Glomerular visceral epithelial cell (primary cell): ENCODE measurements at regions not wholly inside any gene's neighbourhood (a gene's known extent, or its start where the extent isn't known, plus 50 kb on each side); places are given as distances from the start of the nearest gene placed in this dataset.
A peak's percentile ranks its signal among the peaks of the same experiment; 100 is the strongest.
"Not testable (repeated sequence)": the region's sequence is repeated elsewhere in the genome, so short reads cannot be mapped to it uniquely, and the experiment has no call there.

Experiments used
- DNase-seq: peaks from one replicate; pipeline ENCODE4 v3.0.0-alpha.2; 2016; ENCODE audit errors: extremely low spot score

DNA sequence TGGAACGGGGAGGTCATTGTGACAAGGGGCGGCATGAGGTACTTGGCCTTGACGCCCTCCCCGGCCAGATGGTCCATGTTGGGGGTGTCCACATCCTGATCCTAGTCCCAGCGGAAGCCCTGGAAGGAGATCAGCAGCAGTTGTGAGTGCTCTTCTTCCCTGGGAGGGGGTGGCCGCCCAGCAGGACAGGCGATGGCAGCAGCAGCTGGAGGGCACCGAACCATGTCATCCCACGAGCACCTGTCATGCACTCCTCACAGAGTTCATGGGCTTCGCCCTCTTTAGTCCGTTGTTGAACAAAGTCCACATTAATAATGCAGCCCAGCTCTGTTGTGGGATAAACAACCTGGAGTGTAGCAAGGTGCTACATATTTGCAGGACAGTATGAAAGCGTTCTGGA is 130.7 kb downstream of the UNC93B1 start:
- not testable (repeated sequence) for DNase-seq

DNA sequence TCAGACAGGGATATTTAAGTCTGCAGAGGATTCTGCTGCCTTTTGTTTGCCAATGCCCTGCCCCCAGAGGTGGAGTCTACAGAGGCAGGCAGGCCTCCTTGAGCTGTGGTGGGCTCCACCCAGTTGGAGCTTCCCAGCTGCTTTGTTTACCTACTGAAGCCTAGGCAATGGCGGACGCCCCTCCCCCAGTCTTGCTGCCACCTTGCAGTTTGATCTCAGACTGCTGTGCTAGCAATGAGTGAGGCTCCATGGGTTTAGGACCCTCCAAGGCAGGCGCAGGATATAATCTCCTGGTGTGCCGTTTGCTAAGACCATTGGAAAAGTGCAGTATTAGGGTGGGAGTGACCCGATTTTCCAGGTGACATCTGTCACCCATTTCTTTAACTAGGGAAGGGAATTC is 132.7 kb downstream of the UNC93B1 start:
- DNase-seq: not testable (repeated sequence)

DNA sequence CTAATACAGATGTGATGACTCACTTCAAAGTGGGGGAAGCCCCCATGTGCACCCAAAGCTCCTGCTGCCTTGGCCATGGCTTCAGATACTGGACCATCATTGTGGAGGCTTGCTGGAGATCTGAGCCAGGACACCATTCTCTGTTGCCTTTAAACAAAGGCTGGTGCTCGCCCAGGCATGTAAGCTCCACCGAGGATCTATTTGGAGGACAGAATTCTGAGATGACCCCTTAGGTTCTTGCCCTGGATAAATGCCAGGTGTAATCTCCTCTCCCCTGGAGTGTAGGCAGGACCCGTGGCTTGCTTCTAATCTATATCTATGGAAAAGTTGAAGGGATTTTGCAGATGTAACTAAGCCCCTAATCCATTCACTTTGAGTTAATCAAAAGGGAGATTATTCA is 141.0 kb downstream of the UNC93B1 start:
- DNase-seq: not testable (repeated sequence)

DNA sequence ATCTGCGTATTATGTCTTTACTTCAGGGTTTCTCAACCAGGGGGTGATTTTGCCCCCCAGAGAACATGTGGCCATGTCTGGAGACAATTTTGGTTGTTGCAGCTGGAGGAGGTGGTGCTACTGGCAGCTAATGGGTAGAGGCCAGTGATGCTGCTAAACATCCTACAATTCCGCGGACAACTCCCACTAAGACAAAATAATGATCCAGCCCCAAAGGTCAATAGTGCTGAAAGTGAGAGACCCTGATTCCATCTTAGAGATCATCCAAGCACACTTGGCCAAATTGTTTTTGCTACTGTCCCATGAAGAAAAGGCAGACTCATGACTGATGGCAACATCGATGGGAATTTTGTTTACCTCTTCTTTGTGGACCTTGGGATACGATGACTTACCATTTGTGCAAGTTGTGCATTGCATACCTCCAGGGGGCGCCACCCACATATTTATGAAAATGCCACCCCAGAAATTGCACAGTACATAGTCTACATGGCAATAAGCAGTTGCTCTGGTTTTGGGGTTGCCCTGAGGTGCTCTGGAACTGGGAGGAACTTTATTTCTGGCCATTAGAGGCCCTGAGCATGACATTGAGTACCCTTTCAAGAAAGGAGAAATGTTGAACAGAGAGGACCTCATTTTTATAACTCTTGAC is 144.3 kb downstream of the UNC93B1 start:
- not testable (repeated sequence) for DNase-seq

DNA sequence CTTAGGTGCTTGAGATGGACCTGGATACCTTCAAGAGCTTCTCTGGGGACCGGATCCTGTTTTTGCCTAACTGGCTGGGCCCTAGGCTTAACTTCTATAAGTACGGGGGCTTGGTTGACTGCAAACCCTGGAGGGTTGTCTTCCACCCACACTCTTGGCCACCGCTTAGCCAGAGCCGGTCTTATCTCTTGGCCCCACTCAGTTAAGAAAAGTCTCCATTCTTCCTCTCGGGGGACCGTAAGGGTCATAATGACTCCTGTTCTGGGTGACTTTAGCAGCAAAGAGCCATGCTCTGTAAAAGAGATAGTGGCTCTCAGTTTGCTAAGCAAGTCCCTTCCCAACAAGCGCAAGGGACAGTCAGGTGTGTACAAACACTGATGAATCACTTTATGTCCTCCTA is 153.2 kb downstream of the UNC93B1 start:
- not testable (repeated sequence) for DNase-seq

DNA sequence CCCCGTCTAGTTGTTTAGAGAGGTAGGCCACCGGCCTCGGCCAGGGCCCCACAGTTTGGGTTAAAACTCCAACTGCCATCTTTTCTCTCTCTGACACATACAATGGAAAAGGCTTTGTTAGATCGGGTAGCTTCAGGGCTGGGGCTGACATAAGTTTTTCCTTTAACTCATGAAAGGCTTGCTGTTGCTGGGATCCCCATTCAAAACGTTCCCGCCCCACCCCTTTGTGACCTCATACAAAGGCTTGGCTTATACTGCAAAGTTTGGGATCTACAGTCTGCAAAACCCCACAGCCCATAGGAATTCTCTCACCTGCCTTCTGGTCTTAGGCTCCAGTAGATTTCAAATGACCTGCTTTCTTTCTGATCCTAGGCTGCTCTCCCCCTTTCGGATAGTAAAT is 154.1 kb downstream of the UNC93B1 start:
- not testable (repeated sequence) for DNase-seq

DNA sequence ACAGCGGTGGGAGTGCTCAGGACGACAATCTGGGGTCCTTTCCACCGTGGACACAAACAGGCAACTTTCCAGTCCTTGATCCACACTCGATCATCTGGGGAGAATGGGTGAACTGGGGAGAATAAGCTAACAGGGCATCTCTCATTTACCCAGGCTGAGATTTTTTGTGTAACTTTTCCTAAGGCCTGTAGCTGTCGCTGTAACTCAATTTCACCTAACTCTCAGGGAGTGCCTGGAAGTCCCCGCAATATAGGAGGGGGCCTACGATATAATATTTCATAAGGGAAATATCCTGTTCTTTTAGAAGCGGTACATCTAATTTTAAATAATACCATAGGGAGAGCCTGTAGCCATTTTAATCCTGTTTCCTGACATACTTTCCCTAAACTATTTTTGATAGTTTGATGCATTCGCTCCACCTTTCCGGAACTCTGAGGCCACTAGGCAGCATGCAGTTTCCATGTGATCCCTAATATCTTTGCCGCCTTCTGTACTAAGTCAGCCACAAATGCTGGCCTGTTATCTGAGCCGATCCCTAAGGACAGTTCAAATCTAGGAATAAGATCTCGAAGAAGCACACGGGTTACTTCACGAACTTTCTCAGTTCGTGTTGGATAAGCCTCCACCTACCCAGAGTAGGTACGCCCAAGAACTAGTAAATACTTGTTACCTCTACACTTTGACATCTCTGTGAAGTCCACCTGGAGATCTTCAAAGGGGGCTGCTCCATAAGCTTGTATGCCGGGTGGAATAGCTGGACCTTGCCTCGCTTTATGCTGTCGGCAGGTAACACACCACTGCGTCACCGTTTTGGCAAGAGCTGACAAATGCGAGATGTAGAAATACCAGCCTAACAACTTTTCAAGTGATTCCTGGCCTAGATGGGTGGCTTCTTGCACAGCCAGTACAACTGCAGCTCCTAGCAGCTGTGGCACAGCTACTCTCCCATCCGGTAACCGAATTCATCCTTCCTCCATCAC is 155.7 kb downstream of the UNC93B1 start:
- DNase-seq: not testable (repeated sequence)

DNA sequence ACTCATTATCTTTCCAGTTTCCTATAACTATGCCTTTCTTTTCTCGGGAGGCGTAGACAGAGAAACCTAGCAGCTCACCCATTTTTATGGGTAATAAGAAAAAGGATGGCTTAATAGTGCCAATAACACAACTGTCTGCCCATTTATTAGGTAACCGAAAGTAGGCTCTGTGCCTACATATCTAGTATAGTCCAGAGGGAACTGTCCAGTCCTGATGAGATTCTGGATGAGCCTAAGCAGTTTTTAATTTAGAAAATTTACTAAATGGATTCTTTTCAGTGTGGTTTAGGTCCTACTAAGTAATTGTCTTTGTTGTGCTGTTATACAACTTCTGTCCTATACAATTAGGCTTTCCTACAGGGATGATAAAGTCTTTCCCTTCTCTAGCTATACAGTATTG is 157.6 kb downstream of the UNC93B1 start:
- not testable (repeated sequence) for DNase-seq

DNA sequence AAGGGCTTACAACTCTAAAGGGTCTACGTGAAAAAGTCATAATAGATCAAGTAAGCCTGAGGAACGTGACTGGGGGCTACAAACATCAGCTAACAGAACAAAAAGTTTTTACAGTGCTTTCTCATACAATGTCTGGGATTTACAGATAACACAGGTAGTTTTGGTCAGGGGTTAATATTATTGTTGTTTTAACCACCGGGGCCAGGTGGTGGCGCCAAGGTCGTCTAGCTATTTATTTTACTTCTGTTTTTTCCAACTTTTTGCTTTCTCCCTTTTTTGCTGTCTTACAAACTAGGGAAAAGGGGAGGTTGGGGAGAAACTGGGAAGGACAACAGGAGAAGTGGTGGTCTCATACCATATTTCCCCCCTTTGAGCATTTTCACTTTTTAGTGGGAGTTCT is 158.6 kb downstream of the UNC93B1 start:
- DNase-seq: not testable (repeated sequence)

DNA sequence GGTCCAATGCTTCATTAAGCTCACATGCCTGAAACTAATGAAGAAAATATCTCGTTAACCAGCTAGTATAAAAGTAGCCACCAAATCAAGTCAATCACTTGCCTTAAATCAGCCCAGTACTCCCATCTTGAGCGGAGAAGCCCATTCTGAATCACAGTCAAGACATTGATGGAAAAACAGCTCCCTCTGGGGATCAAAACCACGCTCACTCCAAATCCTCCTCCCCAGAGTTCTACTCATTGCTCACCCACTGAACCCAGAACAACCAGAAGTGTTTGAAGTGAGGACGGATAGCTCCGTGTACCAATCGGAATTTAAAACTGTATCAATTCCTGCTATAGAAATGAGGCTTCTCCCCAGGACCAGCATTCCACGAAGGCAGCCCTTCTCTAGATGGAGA is 163.3 kb downstream of the UNC93B1 start:
- DNase-seq: not testable (repeated sequence)

DNA sequence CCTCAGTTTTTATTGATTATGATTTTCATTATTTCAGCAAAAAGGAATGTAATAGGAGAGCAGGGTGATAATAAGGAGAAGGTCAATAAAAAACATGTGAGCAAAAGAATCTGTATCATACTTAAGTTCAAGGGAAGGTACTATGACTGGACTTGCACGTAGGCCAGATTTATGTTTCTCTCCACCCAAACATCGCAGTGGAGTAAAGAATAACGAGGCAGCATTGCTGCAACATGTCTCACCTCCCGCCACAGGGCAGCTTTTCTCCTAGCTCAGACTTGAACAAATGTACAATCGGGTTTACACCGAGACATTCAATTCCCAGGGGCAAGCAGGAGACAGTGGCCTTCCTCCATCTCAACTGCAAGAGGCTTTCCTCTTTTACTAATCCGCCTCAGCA is 155.7 kb upstream of the ALDH3B2 start:
- not testable (repeated sequence) for DNase-seq

DNA sequence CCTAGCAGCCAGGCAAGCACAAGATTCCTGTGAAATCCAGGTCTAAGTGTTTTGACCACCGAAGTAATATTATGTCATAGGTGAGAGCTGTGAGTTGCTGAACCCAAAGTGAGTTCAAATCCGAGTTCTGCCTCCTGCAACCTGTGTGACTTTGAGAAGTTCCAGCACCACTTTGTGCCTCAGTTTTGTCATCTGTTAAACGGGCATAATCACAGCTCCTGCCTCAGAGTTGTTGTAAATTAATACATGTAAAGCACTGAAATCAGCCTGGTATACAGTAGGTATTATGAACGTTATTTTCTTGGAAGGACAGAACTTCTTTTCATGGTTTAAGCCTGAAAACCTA is 152.5 kb upstream of the ALDH3B2 start:
- DNase-seq: not testable (repeated sequence)

DNA sequence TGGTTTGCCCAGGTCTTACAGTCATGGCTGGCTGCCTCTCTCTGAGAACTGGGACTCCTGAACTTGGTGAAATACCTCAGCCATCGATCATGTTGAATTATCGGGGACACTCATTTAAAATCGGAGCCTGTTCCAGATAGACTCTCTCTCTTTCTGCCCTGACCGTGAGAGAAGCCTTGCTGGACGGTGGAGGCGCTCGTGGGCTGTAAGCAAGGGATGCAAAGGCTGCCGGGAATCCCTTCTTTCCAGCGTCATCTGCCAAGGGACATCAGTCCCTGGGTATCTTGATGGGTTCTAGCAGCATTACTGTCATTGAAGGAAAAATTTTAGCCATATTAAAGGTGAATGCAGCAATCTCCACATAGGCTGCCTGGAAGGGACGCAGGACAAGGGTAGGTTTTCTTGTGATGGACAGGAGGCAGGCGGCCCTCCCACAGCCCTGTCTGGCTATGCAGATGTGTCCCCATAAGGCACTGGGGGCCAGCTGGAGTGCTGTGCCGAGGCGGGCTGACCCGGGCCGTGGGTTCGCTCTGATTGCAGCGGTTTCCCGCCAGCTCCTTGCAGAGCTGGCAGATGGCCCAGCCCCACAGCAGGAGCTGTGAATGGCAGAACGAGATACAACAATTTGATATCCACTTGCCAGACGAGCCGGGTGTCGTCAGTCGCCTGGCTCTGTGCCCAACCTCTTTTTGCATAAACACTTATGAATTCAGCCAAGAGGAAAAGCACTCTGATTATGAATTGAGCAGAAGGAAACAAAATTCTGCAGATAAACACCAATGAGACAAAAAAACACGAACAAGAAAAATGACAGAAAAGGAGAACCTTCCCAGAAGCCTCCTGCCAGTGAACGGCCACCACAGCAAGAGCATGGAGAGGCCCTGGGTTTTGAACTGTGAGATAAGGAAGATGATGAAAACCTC is 151.9 kb upstream of the ALDH3B2 start:
- peak; percentile 24 for DNase-seq

DNA sequence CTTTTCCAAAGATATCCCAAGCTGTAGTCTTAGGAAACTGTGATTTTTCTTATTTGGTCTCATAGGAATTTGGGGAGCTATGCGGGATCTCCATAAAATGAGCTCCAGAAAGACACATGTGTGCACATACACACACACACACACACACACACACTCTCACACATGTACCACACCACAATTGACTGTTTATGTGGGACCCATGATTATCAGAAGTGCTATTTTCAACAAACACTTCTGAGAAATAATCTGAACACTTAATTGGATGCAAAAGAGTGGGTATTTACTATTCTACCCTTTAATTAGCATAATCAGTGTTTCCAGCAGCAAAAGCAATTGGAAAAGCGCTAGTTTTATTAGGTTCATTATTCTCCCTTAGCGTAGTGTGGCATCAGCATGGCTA is 150.4 kb upstream of the ALDH3B2 start:
- not testable (repeated sequence) for DNase-seq

DNA sequence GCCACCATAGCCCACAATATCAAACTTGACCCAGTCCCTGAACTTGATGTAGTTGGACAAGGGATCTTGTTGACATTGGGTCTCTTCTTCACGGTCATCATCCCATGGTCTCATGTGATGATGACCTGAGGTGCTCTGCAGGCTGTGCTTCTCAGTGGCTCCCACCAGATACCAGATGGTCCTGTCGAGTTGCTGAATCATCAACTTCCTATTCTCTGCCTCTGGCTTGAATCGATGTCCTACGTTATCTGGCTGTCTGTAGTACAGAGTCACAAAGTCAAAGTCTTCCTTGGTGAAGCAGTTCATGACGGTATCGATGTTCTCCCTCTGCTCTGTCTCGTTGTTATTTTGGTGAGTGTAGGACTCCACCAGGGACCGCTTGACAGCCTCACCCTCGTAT is 145.7 kb upstream of the ALDH3B2 start:
- DNase-seq: no peak

DNA sequence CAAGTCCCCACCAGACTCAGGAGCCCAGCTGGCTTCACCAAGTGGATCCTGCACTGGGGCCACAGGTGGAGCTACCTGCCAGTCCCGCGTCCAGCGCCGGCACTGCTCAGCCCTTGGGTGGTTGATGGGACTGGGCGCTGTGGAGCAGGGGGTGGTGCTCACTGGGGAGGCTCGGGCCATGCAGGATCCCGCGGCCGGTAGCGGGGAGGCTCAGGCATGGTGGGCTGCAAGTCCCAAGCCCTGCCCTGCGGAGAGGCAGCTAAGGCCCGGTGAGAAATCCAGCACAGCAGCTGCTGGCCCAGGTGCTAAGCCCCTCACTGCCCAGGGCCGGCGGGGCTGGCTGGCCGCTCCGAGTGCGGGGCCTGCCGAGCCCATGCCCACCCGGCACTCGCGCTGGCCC is 143.1 kb upstream of the ALDH3B2 start:
- DNase-seq: not testable (repeated sequence)

DNA sequence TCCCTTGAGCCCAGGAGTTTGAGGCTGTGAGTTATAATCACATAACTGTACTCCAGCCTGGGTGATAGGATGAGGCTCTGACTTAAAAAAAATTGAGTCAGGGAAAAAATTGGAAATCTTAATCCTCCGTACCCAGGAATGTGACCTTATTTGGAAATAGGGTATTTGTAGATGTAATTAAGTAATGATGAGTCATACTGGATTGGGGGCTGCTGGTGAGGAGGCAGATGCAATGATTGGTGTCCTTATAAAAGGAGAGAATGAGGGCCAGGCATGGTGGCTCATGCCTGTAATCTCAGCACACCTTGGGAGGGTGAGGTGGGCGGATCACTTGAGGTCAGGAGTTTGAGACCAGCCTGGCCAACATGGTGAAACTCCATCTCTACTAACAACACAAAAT is 134.9 kb upstream of the ALDH3B2 start:
- not testable (repeated sequence) for DNase-seq

DNA sequence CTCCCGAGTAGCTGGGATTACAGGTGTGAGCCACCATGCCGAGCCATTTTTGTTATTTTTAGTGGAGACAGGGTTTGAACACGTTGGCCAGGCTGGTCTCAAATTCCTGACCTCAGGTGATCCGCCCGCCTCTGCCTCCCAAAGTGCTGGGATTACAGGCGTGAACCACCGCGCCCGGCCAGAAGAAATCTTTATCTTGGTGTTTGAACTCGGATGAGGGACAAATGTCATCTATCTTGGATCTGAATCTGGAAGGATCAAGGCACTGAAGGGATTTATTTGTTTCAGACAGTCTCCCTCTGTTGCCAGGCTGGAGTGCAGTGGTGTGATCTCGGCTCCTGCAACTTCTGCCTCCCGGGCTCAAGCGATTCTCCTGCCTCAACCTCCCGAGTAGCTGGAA is 133.5 kb upstream of the ALDH3B2 start:
- not testable (repeated sequence) for DNase-seq

DNA sequence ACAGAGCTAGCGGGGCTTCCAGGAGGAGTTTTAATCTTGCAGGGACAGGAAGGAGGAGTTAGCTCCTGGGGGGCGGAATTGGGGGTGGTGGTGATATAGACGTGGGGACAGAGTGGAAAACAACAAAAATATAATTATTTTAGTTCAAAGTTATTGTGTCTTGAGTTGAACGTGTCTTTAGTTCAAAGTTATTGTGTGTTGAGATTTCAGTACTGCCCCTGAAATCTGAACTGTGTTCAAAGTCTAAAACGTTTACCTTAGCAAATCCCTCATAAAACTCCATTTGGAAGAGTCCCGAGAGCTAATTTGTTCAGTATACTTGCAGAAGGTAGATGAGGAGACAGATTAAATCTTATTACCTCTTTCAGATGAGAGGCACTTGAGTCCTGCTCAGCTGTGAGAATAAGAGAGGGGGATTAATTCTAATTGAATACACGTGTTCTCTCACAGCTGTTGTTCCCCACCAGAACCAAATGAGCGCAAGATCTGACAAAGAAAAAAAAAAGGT is 132.4 kb upstream of the ALDH3B2 start:
- not testable (repeated sequence) for DNase-seq

DNA sequence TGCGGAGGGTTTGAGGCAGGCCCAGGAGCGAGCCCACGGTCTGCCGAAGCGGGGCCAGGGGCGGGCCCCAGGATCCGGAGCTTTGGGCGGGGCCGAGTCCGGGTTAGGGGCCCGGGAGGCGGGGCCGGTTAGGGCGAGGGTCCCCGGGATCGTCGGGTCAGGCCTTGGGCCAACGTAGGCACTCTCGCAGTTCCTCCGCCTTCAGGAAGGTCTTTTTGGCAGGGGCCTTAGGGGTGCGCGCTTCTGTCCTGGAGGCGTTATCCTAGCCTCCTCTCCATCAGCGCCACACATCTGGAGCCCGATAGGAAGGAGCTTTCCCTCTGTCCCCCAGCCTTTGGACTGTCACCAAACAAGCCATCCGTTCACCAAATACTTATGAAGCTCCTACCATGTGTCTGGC is 131.8 kb upstream of the ALDH3B2 start:
- not testable (repeated sequence) for DNase-seq

DNA sequence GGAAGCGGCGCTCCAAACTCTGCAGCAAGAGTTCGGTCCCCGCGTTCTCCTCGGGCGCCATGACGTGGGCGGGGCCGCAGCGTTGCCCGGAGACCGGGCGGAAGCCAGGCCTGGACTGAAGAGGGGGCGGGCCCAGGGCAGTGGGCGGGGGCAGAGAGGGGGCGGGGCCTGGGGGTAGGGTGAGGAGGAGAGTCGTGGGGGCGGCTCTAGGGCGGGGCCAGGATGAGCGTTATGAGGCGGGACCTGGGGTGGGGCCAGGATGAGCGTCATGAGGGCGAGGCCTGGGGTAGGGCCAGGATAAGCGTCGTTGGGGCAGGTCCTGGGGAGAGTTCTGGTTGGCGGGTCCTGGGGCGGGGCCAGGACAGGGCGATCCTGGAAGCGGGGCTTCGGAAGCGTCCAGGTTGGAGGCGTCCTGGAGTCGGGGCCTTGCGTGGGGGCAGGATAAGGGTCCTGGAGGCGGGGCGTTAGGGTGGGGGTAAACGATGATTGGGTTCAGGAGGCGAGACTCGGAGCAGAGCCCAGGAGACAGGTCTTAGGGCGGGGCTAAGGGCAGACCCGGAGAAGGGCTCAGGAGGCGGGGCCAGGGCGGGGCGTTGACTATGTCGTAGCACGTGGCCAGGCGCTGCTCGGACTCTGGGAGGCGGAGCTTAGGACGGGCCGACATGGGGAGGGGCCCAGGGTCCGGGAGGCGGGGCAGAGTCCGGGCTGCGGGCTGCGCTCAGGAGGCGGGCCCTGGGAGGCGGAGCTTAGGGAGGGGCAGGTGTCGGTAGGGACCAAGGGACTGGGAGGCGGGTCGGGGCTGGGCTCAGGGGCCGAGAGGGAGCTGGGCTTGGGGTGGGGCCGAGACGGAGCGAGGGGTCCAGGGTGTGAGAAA is 131.1 kb upstream of the ALDH3B2 start:
- DNase-seq: peak; percentile 97
